WTC11 (cell line): ENCODE measurements at regions not wholly inside any gene's neighbourhood (a gene's known extent, or its start where the extent isn't known, plus 50 kb on each side); places are given as distances from the start of the nearest gene placed in this dataset.
"Not testable (repeated sequence)": the region's sequence is repeated elsewhere in the genome, so short reads cannot be mapped to it uniquely, and the experiment has no call there.

Experiments
- ATAC-seq: fragments of 200-7000 bp; cut with Tn5 transposase; 2 replicates; pipeline ENCODE4 v1.10.0; 2021; ENCODE audit warnings: mild to moderate bottlenecking, moderate library complexity
- CTCF ChIA-PET: fragments of 300-600 bp; sonication (Branson Sonifier 250); formaldehyde crosslinking; loops from one replicate; lab custom pipeline; 2021; ENCODE audit warnings: antibody characterized with exemption; lab: Charles Lee
- POLR2A ChIA-PET: fragments of 350-600 bp; sonication (Branson Sonifier 250); formaldehyde crosslinking; loops from one replicate; lab custom pipeline; 2021; ENCODE audit warnings: antibody characterized with exemption; lab: Charles Lee
- DNase-seq: peaks from one replicate; pipeline ENCODE4 v3.0.0; 2021; ENCODE audit warnings: low spot score
- H3K27ac Mint-ChIP-seq: 2 replicates; pipeline ENCODE4 v1.8.0; 2021; ENCODE audit warnings: mixed read lengths
- H3K27me3 Mint-ChIP-seq: 2 replicates; pipeline ENCODE4 v1.8.0; 2021; ENCODE audit warnings: low read depth, mild to moderate bottlenecking, moderate library complexity, mixed read lengths
- H3K36me3 Mint-ChIP-seq: 2 replicates; pipeline ENCODE4 v1.8.0; 2021; ENCODE audit warnings: mixed read lengths
- H3K4me1 Mint-ChIP-seq: 2 replicates; pipeline ENCODE4 v1.8.0; 2022; ENCODE audit warnings: mixed read lengths
- H3K4me3 Mint-ChIP-seq: 2 replicates; pipeline ENCODE4 v1.8.0; 2021; ENCODE audit warnings: mild to moderate bottlenecking, moderate library complexity, mixed read lengths
- H3K9me3 Mint-ChIP-seq: 2 replicates; pipeline ENCODE4 v1.8.0; 2021; ENCODE audit warnings: mixed read lengths
- ATF1 ChIP-seq: sonication (generic); formaldehyde crosslinking; IDR thresholded peaks from 2 replicates; pipeline ENCODE4 v1.8.1; 2023; ENCODE audit warnings: mild to moderate bottlenecking, moderate library complexity, missing genetic modification reagents
- ATF6 ChIP-seq: sonication (generic); formaldehyde crosslinking; IDR thresholded peaks from 2 replicates; pipeline ENCODE4 v1.8.1; 2023; ENCODE audit warnings: mild to moderate bottlenecking, missing genetic modification reagents
- E2F1 ChIP-seq: sonication (generic); formaldehyde crosslinking; IDR thresholded peaks from 2 replicates; pipeline ENCODE4 v1.8.0; 2022; ENCODE audit warnings: mild to moderate bottlenecking, missing genetic modification reagents
- ERG ChIP-seq: fragments of 250-450 bp; sonication (Bioruptor Pico); IDR thresholded peaks from 2 replicates; pipeline ENCODE4 v1.8.0; 2021; ENCODE audit warnings: mild to moderate bottlenecking
- FOXP1 ChIP-seq: sonication (generic); formaldehyde crosslinking; IDR thresholded peaks from 2 replicates; pipeline ENCODE4 v1.8.0; 2022; ENCODE audit warnings: missing genetic modification reagents, mild to moderate bottlenecking, moderate library complexity, borderline replicate concordance
- GABPB1 ChIP-seq: sonication (generic); formaldehyde crosslinking; IDR thresholded peaks from 2 replicates; pipeline ENCODE4 v1.8.1; 2023; ENCODE audit warnings: mild to moderate bottlenecking, missing genetic modification reagents
- GTF2I ChIP-seq: fragments of 250-450 bp; sonication (Bioruptor Pico); conservative IDR thresholded peaks from 2 replicates; pipeline ENCODE4 v1.4.0; 2021; ENCODE audit warnings: mild to moderate bottlenecking
- JUN ChIP-seq: sonication (generic); formaldehyde crosslinking; IDR thresholded peaks from 2 replicates; pipeline ENCODE4 v1.8.0; 2023; ENCODE audit warnings: mild to moderate bottlenecking, missing genetic modification reagents
- MXD4 ChIP-seq: fragments of 250-450 bp; sonication (Bioruptor Pico); IDR thresholded peaks from 2 replicates; pipeline ENCODE4 v1.8.0; 2021; ENCODE audit warnings: mild to moderate bottlenecking, moderate library complexity, borderline replicate concordance
- NR2C2 ChIP-seq: sonication (generic); formaldehyde crosslinking; IDR thresholded peaks from 2 replicates; pipeline ENCODE4 v1.8.0; 2022; ENCODE audit warnings: mild to moderate bottlenecking, missing genetic modification reagents
- PREB ChIP-seq: sonication (generic); formaldehyde crosslinking; IDR thresholded peaks from 2 replicates; pipeline ENCODE4 v1.8.1; 2022; ENCODE audit warnings: mild to moderate bottlenecking, missing genetic modification reagents, moderate library complexity, borderline replicate concordance
- SP1 ChIP-seq: sonication (generic); formaldehyde crosslinking; conservative IDR thresholded peaks from 2 replicates; pipeline ENCODE4 v1.8.1; 2022; ENCODE audit warnings: missing genetic modification reagents
- TCF7 ChIP-seq: sonication (generic); formaldehyde crosslinking; IDR thresholded peaks from 2 replicates; pipeline ENCODE4 v1.8.0; 2022; ENCODE audit warnings: mild to moderate bottlenecking, low read depth, missing genetic modification reagents, moderate library complexity
- TEAD1 ChIP-seq: sonication (generic); formaldehyde crosslinking; IDR thresholded peaks from 2 replicates; pipeline ENCODE4 v1.8.0; 2022; ENCODE audit warnings: mild to moderate bottlenecking, missing genetic modification reagents
- TEAD4 ChIP-seq: sonication (generic); formaldehyde crosslinking; IDR thresholded peaks from 2 replicates; pipeline ENCODE4 v1.8.0; 2022; ENCODE audit warnings: mild to moderate bottlenecking, missing genetic modification reagents
- ZBTB43 ChIP-seq: sonication (generic); formaldehyde crosslinking; IDR thresholded peaks from 2 replicates; pipeline ENCODE4 v1.8.1; 2023; ENCODE audit warnings: mild to moderate bottlenecking, missing genetic modification reagents
- ZNF219 ChIP-seq: sonication (generic); formaldehyde crosslinking; IDR thresholded peaks from 2 replicates; pipeline ENCODE4 v1.8.0; 2023; ENCODE audit warnings: missing genetic modification reagents, mild to moderate bottlenecking, borderline replicate concordance
- ZNF317 ChIP-seq: sonication (generic); formaldehyde crosslinking; IDR thresholded peaks from 2 replicates; pipeline ENCODE4 v1.8.1; 2023; ENCODE audit warnings: low read depth, mild to moderate bottlenecking, moderate library complexity, missing genetic modification reagents, borderline replicate concordance
- TF ChIP-seq, protein P1 (sequence below): fragments of 200-600 bp; IDR thresholded peaks from 2 replicates; pipeline ENCODE4 v1.8.0; 2022; ENCODE audit warnings: antibody characterized with exemption
- TF ChIP-seq, protein P2 (sequence below): sonication (generic); formaldehyde crosslinking; IDR thresholded peaks from 2 replicates; pipeline ENCODE4 v1.8.1; 2022; ENCODE audit warnings: low read depth, missing genetic modification reagents, borderline replicate concordance

DNA sequence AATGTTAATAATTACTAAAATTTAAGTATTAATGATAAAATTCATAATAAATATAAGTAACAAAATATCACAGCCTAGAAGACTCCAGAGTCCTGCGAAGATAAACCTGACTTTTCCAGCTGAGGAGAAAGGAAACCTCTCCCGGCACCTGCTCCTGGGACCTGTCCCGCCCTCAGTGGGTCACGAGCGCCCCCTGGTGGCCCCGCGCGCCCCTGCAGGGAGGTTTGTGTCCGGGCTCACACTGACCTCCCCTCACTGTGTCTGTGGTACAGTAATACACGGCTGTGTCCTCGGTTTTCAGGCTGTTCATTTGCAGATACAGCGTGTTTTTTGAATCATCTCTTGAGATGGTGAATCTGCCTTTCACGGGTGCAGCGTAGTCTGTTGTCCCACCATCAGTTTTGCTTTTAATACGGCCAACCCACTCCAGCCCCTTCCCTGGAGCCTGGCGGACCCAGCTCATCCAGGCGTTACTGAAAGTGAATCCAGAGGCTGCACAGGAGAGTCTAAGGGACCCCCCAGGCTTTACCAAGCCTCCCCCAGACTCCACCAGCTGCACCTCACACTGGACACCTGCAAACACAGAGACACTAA lies 627.1 kb downstream of the TMEM121 start:
- H3K27ac Mint-ChIP-seq, H3K27me3 Mint-ChIP-seq, ATAC-seq, POLR2A ChIA-PET, CTCF ChIA-PET, H3K4me3 Mint-ChIP-seq, H3K4me1 Mint-ChIP-seq: not testable (repeated sequence)
- peak; percentile 67 for DNase-seq
- Mint-ChIP-seq H3K9me3 (peaks cover 77% of the 10 kb centered on the region), H3K36me3 (peaks cover 62% of the 10 kb centered on the region)
- TF ChIP-seq, protein P1, sequence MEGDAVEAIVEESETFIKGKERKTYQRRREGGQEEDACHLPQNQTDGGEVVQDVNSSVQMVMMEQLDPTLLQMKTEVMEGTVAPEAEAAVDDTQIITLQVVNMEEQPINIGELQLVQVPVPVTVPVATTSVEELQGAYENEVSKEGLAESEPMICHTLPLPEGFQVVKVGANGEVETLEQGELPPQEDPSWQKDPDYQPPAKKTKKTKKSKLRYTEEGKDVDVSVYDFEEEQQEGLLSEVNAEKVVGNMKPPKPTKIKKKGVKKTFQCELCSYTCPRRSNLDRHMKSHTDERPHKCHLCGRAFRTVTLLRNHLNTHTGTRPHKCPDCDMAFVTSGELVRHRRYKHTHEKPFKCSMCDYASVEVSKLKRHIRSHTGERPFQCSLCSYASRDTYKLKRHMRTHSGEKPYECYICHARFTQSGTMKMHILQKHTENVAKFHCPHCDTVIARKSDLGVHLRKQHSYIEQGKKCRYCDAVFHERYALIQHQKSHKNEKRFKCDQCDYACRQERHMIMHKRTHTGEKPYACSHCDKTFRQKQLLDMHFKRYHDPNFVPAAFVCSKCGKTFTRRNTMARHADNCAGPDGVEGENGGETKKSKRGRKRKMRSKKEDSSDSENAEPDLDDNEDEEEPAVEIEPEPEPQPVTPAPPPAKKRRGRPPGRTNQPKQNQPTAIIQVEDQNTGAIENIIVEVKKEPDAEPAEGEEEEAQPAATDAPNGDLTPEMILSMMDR, result peak; percentile 74

GRCh38 chr14:106163316-106163715 lies 636.9 kb downstream of the TMEM121 start:
- Mint-ChIP-seq H3K27ac (no peak overlapping the region), H3K4me3 (no peak overlapping the region), H3K27me3 (peaks cover 18% of the 10 kb centered on the region), H3K9me3 (peaks cover 84% of the 10 kb centered on the region), H3K36me3 (peaks cover 81% of the 10 kb centered on the region), H3K4me1 (no peaks in the 10 kb centered on the region)
- TF ChIP-seq E2F1 (no peak), JUN (CRISPR knock-in tag) (no peak), MXD4 (CRISPR knock-in tag) (no peak), GTF2I (no peak), GABPB1 (no peak), TCF7 (CRISPR knock-in tag) (no peak), NR2C2 (CRISPR knock-in tag) (no peak), ZNF219 (CRISPR knock-in tag) (no peak), TEAD4 (no peak), FOXP1 (CRISPR knock-in tag) (no peak), SP1 (CRISPR knock-in tag) (no peak)
- TF ChIP-seq, protein P2, sequence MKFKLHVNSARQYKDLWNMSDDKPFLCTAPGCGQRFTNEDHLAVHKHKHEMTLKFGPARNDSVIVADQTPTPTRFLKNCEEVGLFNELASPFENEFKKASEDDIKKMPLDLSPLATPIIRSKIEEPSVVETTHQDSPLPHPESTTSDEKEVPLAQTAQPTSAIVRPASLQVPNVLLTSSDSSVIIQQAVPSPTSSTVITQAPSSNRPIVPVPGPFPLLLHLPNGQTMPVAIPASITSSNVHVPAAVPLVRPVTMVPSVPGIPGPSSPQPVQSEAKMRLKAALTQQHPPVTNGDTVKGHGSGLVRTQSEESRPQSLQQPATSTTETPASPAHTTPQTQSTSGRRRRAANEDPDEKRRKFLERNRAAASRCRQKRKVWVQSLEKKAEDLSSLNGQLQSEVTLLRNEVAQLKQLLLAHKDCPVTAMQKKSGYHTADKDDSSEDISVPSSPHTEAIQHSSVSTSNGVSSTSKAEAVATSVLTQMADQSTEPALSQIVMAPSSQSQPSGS (CRISPR knock-in tag), result no peak
- no peak for DNase-seq
- POLR2A ChIA-PET, result no interaction called here
- CTCF ChIA-PET, result no interaction called here
- no peak for ATAC-seq

DNA sequence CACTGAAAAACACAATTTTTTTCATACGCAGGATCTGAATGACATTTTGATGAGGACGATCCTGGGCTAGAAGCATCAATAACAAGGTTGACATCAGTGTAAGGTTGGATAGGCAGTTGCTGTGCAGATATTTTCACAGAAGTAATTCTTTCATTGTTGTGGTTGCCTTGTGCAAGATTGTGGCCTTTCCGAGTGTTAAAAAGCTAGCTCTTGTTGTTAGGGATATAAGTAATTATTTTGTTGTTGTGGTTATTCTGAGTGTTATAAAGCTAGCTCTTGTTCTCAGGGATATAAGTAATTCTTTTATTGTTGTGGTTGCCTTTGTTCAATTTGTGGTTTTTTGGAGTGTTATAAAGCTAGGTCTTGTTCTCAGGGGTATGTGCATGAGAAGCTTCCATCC lies 637.4 kb downstream of the TMEM121 start:
- H3K27ac Mint-ChIP-seq, H3K4me3 Mint-ChIP-seq, CTCF ChIA-PET, POLR2A ChIA-PET, DNase-seq, ATAC-seq, H3K4me1 Mint-ChIP-seq: not testable (repeated sequence)
- Mint-ChIP-seq H3K36me3 (peaks cover 77% of the 10 kb centered on the region), H3K9me3 (peaks cover 79% of the 10 kb centered on the region), H3K27me3 (peaks cover 18% of the 10 kb centered on the region)

DNA sequence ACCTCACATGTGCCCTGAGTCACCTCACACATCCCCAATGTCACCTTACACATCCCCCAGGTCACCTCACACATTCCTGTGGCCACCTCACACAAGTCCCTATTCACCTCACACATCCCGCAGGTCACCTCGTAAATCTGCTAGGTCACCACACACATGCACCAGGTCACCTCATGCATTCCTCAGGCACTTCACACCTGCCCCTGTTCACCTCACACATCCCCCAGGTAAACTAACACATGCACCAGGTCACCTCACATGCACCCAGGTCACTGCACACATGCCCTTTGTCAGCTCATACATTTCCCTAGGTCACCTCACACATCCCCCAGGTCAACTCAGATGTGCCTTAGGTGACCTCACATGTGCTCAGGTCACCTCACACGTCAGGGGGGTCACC lies 639.8 kb downstream of the TMEM121 start:
- ATAC-seq, result no peak
- DNase-seq, result no peak
- peaks cover 73% of the 10 kb centered on the region for H3K9me3 Mint-ChIP-seq
- ChIA-PET POLR2A (no interaction called here), CTCF (no interaction called here)
- H3K4me3 Mint-ChIP-seq, result no peak overlapping the region
- no peaks in the 10 kb centered on the region for H3K4me1 Mint-ChIP-seq
- H3K36me3 Mint-ChIP-seq, result peaks cover 68% of the 10 kb centered on the region
- no peak overlapping the region for H3K27ac Mint-ChIP-seq
- peaks cover 18% of the 10 kb centered on the region for H3K27me3 Mint-ChIP-seq
- TF ChIP-seq ZNF317 (CRISPR knock-in tag), result no peak
- no peak for TF ChIP-seq ATF6
- TF ChIP-seq ATF1 (CRISPR knock-in tag), result no peak
- TF ChIP-seq ERG (CRISPR knock-in tag), result no peak
- no peak for TF ChIP-seq ZBTB43 (CRISPR knock-in tag)
- TF ChIP-seq TEAD1, result no peak
- TF ChIP-seq PREB, result no peak
- no peak for TF ChIP-seq SP1 (CRISPR knock-in tag)
